AG04450 (cell line): ENCODE measurements at regions not wholly inside any gene's neighbourhood (a gene's known extent, or its start where the extent isn't known, plus 50 kb on each side); places are given as distances from the start of the nearest gene placed in this dataset.

Experiments
- CTCF ChIA-PET: fragments of 300-600, 350-600 bp; formaldehyde crosslinking; extraction: SDS; loops from one replicate; lab custom pipeline; 2022; ENCODE audit warnings: antibody characterized with exemption, inconsistent platforms; lab: Charles Lee
- POLR2A ChIA-PET: fragments of 350-600 bp; formaldehyde crosslinking; extraction: SDS; loops from one replicate; lab custom pipeline; 2021; ENCODE audit warnings: antibody characterized with exemption, inconsistent platforms; lab: Yijun Ruan, JAX
- DNase-seq: peaks from one replicate; pipeline ENCODE4 v3.0.0-alpha.2; 2011; ENCODE audit warnings: low read depth, low spot score
- H3K27ac ChIP-seq: one replicate; pipeline ENCODE4 v1.5.1; 2012; ENCODE audit warnings: low read depth, low read length, control low read depth
- H3K27me3 ChIP-seq: one replicate; pipeline ENCODE4 v1.6.0; 2012; ENCODE audit warnings: low read length; ENCODE audit not compliant: control insufficient read depth, insufficient read depth
- H3K4me3 ChIP-seq: 2 replicates; pipeline ENCODE4 v1.5.1; 2011; ENCODE audit warnings: mild to moderate bottlenecking, low read depth, low read length, control low read depth
- H3K9me3 ChIP-seq: 2 replicates; pipeline ENCODE4 v1.5.1; 2012; ENCODE audit warnings: low read length; ENCODE audit not compliant: control insufficient read depth, insufficient read depth
- CTCF ChIP-seq: IDR thresholded peaks from 2 replicates; pipeline ENCODE4 v1.5.1; 2011; ENCODE audit warnings: low read depth, low read length, control low read depth, inconsistent platforms

- ChIA-PET CTCF (interaction anchor here (0.6 kb wide), 1 partner anchor 110 kb away, joined by 6 read pairs; no protein-coding TSS in a partner anchor), POLR2A (no interaction called here)
- Histone ChIP-seq H3K4me3 (no peak overlapping the region), H3K9me3 (no peaks in the 10 kb centered on the region), H3K27me3 (no peaks in the 10 kb centered on the region), H3K27ac (no peak overlapping the region)
- TF ChIP-seq CTCF, result no peak
- DNase-seq, result no peak
These were observed 166.7 kb upstream of the PPP2R2B start for GRCh38 chr5:147045290-147045689.

GRCh38 chr5:147046281-147046680, 167.7 kb upstream of the PPP2R2B start:
- Histone ChIP-seq H3K9me3 (no peaks in the 10 kb centered on the region), H3K27me3 (no peaks in the 10 kb centered on the region), H3K27ac (no peak overlapping the region), H3K4me3 (no peak overlapping the region)
- POLR2A ChIA-PET, result no interaction called here
- no peak for DNase-seq
- TF ChIP-seq CTCF, result no peak
- CTCF ChIA-PET, result no interaction called here

GRCh38 chr5:147046894-147047293, 168.3 kb upstream of the PPP2R2B start:
- DNase-seq, result no peak
- H3K27ac ChIP-seq, result no peak overlapping the region
- H3K27me3 ChIP-seq, result no peaks in the 10 kb centered on the region
- ChIA-PET CTCF (no interaction called here), POLR2A (no interaction called here)
- no peak for TF ChIP-seq CTCF
- H3K9me3 ChIP-seq, result no peaks in the 10 kb centered on the region
- H3K4me3 ChIP-seq, result no peak overlapping the region

- H3K27ac ChIP-seq, result no peak overlapping the region
- ChIA-PET POLR2A (no interaction called here), CTCF (no interaction called here)
- H3K27me3 ChIP-seq, result no peaks in the 10 kb centered on the region
- H3K4me3 ChIP-seq, result no peak overlapping the region
- DNase-seq, result no peak
- TF ChIP-seq CTCF, result no peak
- H3K9me3 ChIP-seq, result no peaks in the 10 kb centered on the region
These were observed 171.2 kb upstream of the PPP2R2B start for GRCh38 chr5:147049764-147050163.

- no peak for TF ChIP-seq CTCF
- Histone ChIP-seq H3K27me3 (no peaks in the 10 kb centered on the region), H3K9me3 (no peaks in the 10 kb centered on the region), H3K4me3 (no peak overlapping the region), H3K27ac (no peak overlapping the region)
- DNase-seq, result no peak
- ChIA-PET POLR2A (no interaction called here), CTCF (no interaction called here)
These were observed 171.6 kb upstream of the PPP2R2B start for GRCh38 chr5:147050172-147050571.
